Neural crest cell (in vitro differentiated cells): ENCODE measurements at regions not wholly inside any gene's neighbourhood (a gene's known extent, or its start where the extent isn't known, plus 50 kb on each side); places are given as distances from the start of the nearest gene placed in this dataset.

ENCODE experiments used
- DNase-seq: peaks from one replicate; pipeline ENCODE4 v3.0.0; 2021; ENCODE audit warnings: low read depth, mixed read lengths, low spot score
- H3K27ac Mint-ChIP-seq: one replicate; pipeline ENCODE4 v1.8.0; 2021; ENCODE audit warnings: mild to moderate bottlenecking, mixed read lengths; ENCODE audit not compliant: unreplicated experiment
- H3K27me3 Mint-ChIP-seq: 2 replicates; pipeline ENCODE4 v1.8.0; 2021; ENCODE audit warnings: low read depth, mild to moderate bottlenecking, mixed read lengths
- H3K36me3 Mint-ChIP-seq: 2 replicates; pipeline ENCODE4 v1.8.0; 2021; ENCODE audit warnings: low read depth, mild to moderate bottlenecking, mixed read lengths
- H3K4me1 Mint-ChIP-seq: 2 replicates; pipeline ENCODE4 v1.8.0; 2021; ENCODE audit warnings: mixed read lengths
- H3K4me3 Mint-ChIP-seq: one replicate; pipeline ENCODE4 v1.8.0; 2021; ENCODE audit warnings: mild to moderate bottlenecking, mixed read lengths
- H3K9me3 Mint-ChIP-seq: 2 replicates; pipeline ENCODE4 v1.8.0; 2021; ENCODE audit warnings: mixed read lengths
- CTCF ChIP-seq: fragments of 200-600 bp; sonication (generic); conservative IDR thresholded peaks from 2 replicates; pipeline ENCODE4 v1.5.0; 2021; ENCODE audit warnings: antibody characterized with exemption, mild to moderate bottlenecking

GRCh38 chr1:30420519-30421050, 302.8 kb downstream of the MATN1 start:
- no peaks in the 10 kb centered on the region for H3K9me3 Mint-ChIP-seq
- H3K27me3 Mint-ChIP-seq = no peaks in the 10 kb centered on the region
- no peaks in the 10 kb centered on the region for H3K36me3 Mint-ChIP-seq
- H3K4me3 Mint-ChIP-seq = no peak overlapping the region
- DNase-seq = no peak
- H3K27ac Mint-ChIP-seq = no peak overlapping the region
- no peaks in the 10 kb centered on the region for H3K4me1 Mint-ChIP-seq
- TF ChIP-seq CTCF = no peak

GRCh38 chr1:30419831-30420230, 303.6 kb downstream of the MATN1 start:
- H3K4me1 Mint-ChIP-seq = no peaks in the 10 kb centered on the region
- H3K4me3 Mint-ChIP-seq = no peak overlapping the region
- H3K9me3 Mint-ChIP-seq = no peaks in the 10 kb centered on the region
- no peak for DNase-seq
- no peak for TF ChIP-seq CTCF
- no peaks in the 10 kb centered on the region for H3K27me3 Mint-ChIP-seq
- H3K36me3 Mint-ChIP-seq = no peaks in the 10 kb centered on the region
- H3K27ac Mint-ChIP-seq = no peak overlapping the region

- no peak for TF ChIP-seq CTCF
- DNase-seq = no peak
Measured at GRCh38 chr1:30418939-30419720, 304.3 kb downstream of the MATN1 start.

GRCh38 chr1:30418061-30418938, 305.1 kb downstream of the MATN1 start:
- Mint-ChIP-seq H3K4me1 (no peaks in the 10 kb centered on the region), H3K27me3 (no peaks in the 10 kb centered on the region), H3K9me3 (no peaks in the 10 kb centered on the region), H3K4me3 (no peak overlapping the region), H3K36me3 (no peaks in the 10 kb centered on the region), H3K27ac (no peak overlapping the region)
- peak; percentile 0 for DNase-seq
- no peak for TF ChIP-seq CTCF

More at GRCh38 chr1:30418939-30419720, 304.3 kb downstream of the MATN1 start:
- H3K4me1 Mint-ChIP-seq = no peaks in the 10 kb centered on the region
- no peak overlapping the region for H3K4me3 Mint-ChIP-seq
- H3K27ac Mint-ChIP-seq = no peak overlapping the region
- H3K36me3 Mint-ChIP-seq = no peaks in the 10 kb centered on the region
- no peaks in the 10 kb centered on the region for H3K9me3 Mint-ChIP-seq
- no peaks in the 10 kb centered on the region for H3K27me3 Mint-ChIP-seq

- H3K27ac Mint-ChIP-seq = no peak overlapping the region
- H3K27me3 Mint-ChIP-seq = no peaks in the 10 kb centered on the region
- peak; percentile 0 for DNase-seq
- no peak overlapping the region for H3K4me3 Mint-ChIP-seq
- TF ChIP-seq CTCF = no peak
- no peaks in the 10 kb centered on the region for H3K9me3 Mint-ChIP-seq
- H3K36me3 Mint-ChIP-seq = no peaks in the 10 kb centered on the region
- H3K4me1 Mint-ChIP-seq = no peaks in the 10 kb centered on the region
Measured at GRCh38 chr1:30417701-30418046, 305.7 kb downstream of the MATN1 start.
